ENCODE measurements at regions not wholly inside any gene's neighbourhood (a gene's known extent, or its start where the extent isn't known, plus 50 kb on each side); places are given as distances from the start of the nearest gene placed in this dataset.
"Not testable (repeated sequence)": the region's sequence is repeated elsewhere in the genome, so short reads cannot be mapped to it uniquely, and the experiment has no call there.

DNA sequence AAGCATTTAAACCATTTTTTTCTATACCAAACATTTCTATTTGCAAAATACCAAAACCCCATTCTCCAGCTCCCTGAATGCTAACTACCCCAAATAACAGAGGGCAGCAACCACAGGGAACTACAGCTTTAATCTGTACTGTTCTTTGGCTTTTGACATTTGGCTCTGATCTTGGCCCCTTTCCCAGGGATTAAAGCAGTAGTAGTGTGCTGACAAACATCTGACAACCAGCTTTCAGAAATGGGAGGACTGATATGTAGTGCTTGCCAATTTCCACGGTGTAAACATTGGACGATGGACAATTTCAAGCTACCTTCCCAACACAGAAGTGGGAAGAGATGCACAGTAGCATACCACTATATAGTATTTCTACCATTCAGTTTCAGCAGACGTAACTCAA is 88.4 kb upstream of the TEAD1 start:
- no peak for DNase-seq (ENCODE audit: low spot score)

DNA sequence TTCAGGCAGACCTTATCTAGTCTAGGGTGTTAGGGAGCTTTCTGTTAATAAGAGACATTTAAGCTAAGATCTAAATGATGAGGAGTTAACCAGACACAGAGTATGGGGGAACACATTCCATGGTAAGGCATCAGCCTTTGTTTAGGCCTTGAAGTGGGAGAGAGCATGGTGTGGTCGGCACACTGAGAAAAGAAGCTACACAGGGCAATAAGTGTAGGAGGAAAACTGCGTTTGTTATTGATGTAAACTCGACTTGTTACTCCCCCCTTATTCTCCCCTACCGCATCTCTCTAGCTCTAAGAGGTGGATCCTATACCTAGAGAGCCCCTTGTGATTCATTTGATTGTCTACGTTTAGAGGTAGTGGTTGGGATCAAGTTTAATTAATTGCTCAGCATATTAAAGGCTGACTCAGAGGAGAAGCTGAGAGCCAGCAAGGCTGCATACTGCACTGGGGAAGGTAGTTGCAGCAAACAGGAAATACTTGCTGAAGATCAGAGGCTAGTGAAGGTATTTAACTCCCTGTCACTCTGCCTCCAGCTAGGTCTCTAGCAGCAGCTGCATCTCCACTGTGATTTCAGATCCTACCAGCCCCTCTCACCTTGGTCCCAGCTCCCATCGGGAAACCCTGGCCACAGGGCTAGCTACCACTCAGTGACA is 86.8 kb upstream of the TEAD1 start:
- no peak for DNase-seq (ENCODE audit: low spot score)

DNA sequence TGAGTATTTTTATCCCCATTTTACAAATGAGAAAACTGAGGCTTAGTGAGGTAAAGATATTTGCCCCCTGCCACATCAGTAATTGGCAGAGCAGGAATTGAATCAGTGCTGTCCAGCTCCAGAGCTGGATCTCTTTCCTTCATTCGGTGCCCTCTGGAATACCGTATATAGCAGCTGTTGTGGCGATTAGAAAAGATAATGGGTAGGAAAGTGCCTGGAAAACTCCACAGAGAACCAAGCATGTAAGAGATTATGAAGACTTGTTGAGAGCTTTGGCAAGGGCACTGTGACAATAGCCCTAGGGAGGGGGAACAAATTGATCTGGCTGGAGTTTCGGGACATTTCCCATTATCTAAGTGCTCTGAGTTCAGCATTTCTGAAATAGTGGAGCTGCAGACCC is 82.5 kb upstream of the TEAD1 start:
- DNase-seq (ENCODE audit: low spot score), result no peak

DNA sequence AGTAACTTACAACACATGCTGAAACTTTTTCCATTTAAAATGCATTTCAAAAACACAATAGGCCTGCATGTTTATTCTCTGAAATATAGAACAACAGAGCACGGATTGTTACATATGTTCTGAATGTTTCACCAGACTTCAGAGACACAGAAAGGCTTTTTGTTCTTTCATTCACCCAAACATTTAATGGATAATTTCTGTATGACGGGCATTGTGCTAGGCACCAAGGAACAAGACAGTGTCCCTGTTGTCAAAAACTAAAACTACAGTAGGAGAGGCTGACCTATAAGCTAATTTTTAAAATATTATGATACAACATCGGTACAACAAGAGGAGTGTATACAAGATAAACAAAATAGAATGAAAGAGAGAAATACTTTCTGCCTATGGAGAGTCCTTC is 81.9 kb upstream of the TEAD1 start:
- no peak for DNase-seq (ENCODE audit: low spot score)

DNA sequence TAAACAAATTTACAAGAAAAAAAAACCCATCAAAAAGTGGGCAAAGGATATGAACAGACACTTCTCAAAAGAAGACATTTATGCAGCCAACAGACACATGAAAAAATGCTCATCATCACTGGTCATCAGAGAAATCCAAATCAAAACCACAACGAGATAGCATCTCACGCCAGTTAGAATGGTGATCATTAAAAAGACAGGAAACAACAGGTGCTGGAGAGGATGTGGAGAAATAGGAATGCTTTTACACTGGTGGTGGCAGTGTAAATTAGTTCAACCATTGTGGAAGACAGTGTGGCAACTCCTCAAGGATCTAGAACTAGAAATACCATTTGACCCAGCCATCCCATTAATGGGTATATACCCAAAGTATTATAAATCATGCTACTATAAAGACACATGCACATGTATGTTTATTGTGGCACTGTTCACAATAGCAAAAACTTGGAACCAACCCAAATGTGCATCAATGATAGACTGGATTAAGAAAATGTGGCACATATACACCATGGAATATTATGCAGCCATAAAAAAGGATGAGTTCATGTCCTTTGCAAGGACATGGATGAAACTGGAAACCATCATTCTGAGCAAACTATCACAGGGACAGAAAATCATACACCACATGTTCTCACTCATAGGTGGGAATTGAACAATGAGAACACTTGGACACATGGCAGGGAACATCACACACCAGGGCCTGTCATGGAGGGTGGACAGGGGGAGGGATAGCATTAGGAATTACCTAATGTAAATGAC is 79.0 kb upstream of the TEAD1 start:
- not testable (repeated sequence) for DNase-seq (ENCODE audit: low spot score)

DNA sequence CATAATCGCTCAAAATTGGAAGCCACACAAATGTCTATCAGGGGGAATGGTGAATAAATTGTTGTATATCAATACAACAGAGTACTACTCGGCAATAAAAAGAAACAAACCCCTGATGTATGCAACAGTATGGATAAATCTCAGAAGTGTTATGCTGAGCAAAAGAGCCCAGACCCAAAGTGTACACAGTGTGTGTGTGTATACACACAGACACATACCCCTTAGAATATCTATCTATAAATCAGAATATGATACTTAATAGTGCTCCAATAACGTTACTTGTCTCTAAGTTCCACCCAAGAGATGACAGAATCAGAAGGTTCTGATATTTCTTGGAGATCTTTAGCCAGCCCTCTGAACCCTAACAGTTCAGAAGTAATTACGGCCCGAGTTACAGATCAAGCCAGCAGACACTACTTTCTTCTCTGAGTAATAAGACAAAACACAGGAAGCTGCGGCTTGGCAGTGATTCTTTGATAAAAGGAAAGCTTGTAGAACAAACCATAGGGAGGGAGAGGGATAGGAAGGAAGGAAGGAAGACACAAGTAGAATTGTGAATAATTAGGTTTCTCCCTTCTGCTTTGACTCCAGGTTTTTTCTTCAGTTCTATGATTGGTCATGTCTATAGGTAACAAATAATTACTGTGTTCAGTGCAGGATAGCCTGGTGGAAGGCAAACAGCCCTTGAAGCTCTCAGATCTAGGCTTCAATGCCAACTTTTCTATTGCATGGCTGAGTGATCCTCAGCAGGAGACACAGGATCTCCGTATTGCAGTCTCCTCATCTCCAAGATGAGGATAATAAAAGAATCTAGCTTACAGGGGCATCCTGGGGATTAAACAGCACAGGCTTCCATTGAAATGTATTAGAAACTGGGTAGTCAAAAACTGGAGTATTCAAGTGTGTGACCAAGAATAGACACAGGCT is 75.6 kb upstream of the TEAD1 start:
- no peak for DNase-seq (ENCODE audit: low spot score)

DNA sequence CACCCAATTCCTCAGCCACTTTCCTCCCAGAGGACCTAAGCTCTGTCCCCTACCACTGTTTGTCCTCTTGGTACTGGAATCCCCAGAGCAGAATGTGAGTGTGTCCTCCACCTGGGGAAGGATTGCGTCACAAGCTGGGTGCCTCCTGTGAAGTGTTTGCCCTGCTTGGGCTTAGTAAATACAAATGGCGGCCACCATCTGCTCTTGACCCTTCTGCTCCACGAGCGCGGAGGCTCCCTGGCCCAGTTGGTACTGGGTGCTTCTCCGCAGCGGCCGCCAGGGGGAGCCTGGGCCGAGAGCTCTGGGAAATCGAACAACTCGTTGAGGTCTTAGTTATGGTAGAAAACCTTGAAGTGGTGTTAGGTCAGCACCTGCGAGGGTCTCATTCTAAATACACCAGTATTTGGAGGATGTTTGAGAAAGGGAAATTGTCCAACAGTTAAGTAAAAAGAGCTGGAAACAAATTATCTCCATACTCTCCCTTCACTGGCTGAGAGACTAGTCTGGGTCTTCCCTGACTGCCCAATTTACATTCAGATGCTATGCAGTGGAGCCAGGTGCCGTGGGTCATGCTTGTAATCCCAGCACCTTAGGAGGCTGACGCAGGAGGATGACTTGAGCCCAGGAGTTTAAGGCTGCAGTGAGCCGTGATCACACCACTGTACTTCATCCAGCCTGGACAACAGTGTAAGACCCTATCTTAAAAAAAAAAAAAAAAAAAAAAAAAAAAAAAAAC is 74.6 kb upstream of the TEAD1 start:
- peak; percentile 44 for DNase-seq (ENCODE audit: low spot score)

DNA sequence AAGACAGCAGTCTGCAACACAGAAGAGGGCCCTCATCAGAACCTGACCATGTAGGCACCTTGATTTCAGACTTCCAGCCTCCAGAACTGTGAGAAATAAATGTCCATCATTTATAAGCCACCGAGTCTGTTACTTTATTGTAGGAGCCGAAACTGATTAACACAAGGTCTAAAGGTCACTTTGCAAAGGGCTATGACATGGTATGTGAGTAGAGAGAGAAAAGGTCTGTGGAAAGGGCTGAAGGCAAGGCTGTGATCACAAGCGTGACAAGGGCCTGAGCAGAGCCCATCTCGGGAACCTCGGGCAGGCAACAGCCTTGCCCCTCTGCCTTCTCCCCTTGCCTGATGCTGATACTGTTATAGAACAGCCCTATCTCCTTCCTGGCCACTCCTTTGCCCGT is 73.4 kb upstream of the TEAD1 start:
- DNase-seq (ENCODE audit: low spot score), result no peak

DNA sequence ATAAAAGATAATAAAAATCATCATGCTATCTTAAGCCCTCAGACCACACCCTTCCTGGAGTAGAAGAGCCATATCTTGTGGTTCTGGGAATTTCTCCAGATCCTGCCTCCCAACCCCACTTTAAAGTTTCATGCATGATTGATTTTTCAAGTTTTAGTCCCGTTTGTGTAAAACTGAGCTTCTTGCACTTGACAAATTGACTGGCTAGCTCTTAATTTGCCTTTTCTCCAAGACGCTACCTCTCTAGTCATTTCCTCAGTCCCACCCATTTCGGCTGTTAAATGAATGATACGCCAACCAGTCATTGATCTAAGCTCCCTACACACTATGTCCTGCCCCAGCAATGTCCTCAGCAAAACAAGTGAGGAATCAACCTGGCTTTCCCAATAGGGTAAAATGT is 71.8 kb upstream of the TEAD1 start:
- DNase-seq (ENCODE audit: low spot score), result no peak

DNA sequence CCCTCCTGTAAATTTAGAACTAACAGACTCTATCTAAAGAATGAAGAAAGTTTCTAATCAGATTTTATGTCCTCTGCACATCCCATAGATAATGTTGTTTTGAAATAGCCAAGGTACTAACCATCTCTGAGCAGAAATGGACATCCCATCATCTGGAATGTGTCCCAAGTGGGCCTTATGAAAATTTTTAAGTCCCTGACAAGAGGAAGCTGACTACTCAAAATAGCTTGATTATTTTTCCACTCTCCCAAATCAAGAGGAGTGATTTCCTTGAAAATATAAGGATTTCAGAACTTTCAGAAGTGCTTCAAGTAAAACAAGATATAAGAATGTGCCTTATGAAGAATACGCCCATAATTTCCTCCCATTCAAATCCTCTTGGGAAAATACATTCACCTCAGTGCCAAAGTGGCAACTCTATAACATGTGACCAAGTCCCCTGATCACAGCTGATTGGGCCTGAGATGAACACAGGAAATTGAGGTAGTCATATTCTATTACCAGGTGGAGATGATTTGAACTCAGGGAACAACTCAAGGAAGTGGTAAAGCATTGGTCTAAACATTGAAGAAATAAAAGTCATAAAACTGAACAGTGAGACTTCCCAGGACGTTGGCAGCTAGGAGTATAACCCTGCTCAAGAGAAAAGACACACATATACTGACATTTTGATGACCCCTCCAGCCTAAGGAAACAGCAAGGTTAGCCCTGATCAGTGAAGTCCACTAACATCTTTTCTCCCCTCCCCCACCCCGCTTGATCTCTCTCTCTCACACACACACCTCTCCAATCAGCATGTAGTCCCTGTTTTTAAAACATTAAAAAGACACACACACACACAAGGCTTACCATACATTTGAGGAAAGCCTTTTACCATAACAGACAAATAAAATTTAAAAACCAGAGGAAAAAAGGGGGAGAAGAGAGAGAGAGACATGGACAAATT is 70.8 kb upstream of the TEAD1 start:
- DNase-seq (ENCODE audit: low spot score), result no peak

DNA sequence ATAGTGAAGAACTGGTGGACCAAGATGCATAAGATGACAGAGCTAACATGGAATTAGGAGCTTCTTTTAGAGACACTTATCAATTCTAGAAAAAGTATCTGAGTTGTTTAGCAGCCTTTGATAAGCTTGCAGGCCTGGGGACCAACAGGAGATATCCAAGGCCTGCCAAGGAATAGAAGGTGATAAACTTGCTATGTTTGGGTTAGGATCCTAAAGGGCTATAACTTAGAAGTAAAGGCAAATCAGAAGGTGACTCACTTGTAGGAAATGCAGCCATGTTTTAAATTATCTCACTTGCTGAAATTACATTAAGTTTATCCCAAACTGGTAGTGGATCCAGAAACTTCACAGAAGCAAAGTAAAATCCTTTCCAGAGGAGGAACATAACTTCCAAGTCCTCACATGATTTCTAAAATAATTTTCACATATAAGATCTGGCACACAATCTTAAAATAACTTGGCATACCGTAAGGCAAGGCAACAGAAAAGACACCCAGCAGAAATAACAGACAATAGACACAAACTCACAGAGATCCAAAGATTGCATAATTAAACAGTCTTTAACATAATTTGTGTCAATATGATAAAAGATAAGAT is 69.6 kb upstream of the TEAD1 start:
- DNase-seq (ENCODE audit: low spot score), result no peak

DNA sequence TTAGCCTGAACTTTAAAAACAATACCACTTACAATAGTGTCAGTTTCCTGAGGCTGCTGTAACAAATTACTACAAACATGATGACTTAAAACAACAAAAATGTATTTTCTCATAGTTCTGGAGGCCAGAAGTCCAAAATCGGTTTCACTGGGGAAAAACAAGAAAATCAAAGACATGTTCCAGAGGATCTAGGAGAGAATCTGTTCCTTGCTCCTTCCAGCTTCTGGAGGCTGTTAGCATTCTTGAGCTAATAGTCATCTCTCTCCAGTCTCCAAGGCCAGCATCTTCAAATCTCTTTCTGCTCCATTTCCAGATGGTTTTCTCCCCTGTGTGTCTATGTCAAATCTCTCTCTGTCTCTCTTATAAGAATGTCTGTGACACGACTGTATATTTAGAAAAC is 67.6 kb upstream of the TEAD1 start:
- no peak for DNase-seq (ENCODE audit: low spot score)

DNA sequence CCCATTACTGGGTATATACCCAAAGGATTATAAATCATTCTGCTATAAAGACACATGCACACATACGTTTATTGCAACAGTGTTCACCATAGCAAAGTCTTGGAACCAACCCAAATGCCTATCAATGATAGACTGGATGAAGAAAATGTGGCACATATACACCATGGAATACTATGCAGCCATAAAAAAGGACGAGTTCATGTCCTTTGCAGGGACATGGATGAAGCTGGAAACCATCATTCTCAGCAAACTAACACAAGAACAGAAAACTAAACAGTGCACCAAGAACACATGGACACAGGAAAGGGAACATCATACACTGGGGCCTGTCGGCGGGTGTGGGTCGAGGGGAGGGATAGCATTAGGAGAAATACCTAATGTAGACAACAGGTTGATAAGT is 65.5 kb upstream of the TEAD1 start:
- not testable (repeated sequence) for DNase-seq (ENCODE audit: low spot score)

DNA sequence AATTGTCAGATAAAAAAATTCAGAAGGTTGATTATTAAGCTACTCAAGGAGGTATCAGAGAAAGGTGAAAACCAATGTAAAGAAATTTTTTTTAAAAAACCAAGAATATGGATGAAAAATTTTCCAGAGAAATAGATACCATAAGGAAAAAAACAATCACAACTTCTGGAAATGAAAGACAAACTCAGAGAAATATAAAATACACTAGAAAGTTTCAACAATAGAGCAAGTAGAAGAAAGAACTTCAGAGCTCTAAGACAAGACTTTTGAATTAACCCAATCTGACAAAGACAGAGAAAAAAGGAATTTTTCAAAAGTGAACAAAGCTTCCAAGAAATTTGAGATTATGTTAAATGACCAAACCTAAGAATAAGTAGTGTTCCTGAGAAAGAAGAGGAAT is 62.9 kb upstream of the TEAD1 start:
- DNase-seq (ENCODE audit: low spot score), result no peak

DNA sequence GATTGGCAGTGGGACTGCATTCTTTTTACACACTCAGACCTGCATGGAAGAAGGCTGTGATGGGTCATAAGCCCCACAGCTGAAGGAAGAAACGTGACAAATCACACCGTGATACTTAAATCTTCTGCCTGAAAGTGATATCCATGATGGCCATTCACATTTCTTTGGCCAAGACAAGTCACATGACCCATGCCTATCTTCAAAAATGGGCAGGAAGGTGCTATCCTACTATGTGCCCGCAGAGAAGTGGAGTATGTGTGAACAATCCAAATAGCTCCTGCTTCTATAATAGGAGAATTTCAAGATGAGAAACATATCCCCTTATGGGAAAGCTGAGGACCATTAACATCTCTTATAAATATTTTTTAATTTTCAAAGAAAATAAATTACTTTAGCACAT is 56.6 kb upstream of the TEAD1 start:
- DNase-seq (ENCODE audit: low spot score), result no peak

DNA sequence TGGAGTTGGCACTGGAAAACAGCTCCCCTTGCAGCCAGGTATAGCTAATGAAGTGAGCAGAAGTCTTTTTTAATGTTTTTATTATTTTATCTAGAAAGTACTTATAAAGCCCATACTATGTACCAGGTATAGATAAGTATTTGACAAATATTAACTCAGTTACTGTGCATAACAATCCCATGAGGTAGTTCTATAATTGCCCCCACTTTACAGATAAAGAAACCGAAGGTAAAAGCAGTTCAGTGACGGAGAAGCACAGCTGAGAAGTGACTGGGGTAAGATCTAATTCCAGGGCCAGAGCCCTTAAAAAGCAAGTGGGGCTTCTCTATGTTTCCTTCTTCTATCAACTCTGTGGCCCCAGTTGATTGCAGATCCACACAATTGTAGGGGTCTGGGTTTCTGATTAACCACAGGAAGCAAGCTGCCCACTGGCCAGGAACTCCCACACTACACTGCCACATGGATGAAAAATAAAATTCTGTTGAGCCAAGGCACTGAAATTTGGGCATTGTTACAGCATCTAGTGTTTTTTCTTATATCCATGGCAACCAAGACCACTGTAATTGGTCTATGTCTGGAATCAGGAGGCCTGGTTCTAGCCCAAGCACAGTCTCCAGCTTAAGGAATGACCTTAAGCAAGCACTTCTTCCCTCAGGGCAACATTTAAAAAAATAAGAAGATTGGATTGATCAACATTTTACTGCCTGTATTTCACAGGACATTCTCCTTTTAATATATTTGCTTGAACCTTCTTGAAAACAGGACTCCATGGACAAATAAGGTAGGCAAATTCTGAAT is 55.3 kb upstream of the TEAD1 start:
- no peak for DNase-seq (ENCODE audit: low spot score)

DNA sequence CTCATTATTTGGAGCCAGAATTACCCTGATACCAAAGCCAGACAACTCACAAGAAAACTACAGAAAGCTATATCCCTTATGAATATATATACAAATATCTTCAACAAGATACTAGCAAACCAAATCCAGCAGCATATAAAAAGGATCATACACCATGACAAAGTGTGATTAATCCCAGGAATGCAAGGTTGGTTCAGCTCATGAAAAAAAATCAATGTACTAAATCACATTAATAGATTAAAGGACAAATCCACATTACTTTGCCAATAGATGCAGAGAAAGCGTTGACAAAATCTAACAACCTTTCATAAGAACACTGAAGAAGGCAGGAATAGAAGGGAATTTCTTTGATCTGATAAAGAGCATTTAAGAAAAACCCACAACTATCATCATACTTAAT is 50.4 kb upstream of the TEAD1 start:
- no peak for DNase-seq (ENCODE audit: low spot score)
